Endodermal cell (in vitro differentiated cells): ENCODE measurements at regions not wholly inside any gene's neighbourhood (a gene's known extent, or its start where the extent isn't known, plus 50 kb on each side); places are given as distances from the start of the nearest gene placed in this dataset.
"Not testable (repeated sequence)": the region's sequence is repeated elsewhere in the genome, so short reads cannot be mapped to it uniquely, and the experiment has no call there.

Source experiments
- DNase-seq: peaks from one replicate; pipeline ENCODE4 v3.0.0-alpha.2; 2017
- H3K27ac ChIP-seq: 2 replicates; pipeline ENCODE4 v1.5.1; 2013; ENCODE audit warnings: mild to moderate bottlenecking, low read depth, low read length, moderate library complexity
- H3K27me3 ChIP-seq: 2 replicates; pipeline ENCODE4 v1.6.1; 2013; ENCODE audit warnings: mild to moderate bottlenecking, low read length, moderate library complexity; ENCODE audit not compliant: insufficient read depth, control insufficient read depth, poor library complexity, severe bottlenecking
- H3K36me3 ChIP-seq: 2 replicates; pipeline ENCODE4 v1.7.0; 2013; ENCODE audit warnings: mild to moderate bottlenecking, low read length, moderate library complexity; ENCODE audit not compliant: control insufficient read depth, insufficient read depth
- H3K4me1 ChIP-seq: one replicate; pipeline ENCODE4 v1.7.0; 2013; ENCODE audit warnings: low read length; ENCODE audit not compliant: control insufficient read depth, insufficient read depth
- H3K4me3 ChIP-seq: 2 replicates; pipeline ENCODE4 v1.5.1; 2013; ENCODE audit warnings: mild to moderate bottlenecking, low read length, moderate library complexity
- H3K9ac ChIP-seq: 2 replicates; pipeline ENCODE4 v1.6.1; 2013; ENCODE audit warnings: mild to moderate bottlenecking, low read length, moderate library complexity; ENCODE audit not compliant: poor library complexity, severe bottlenecking; ENCODE audit errors: extremely low read depth
- H3K9me3 ChIP-seq: 2 replicates; pipeline ENCODE4 v1.6.1; 2013; ENCODE audit warnings: mild to moderate bottlenecking, low read length, moderate library complexity; ENCODE audit not compliant: control insufficient read depth
- H3K27ac Mint-ChIP-seq: 2 replicates; pipeline ENCODE4 v1.8.0; 2020; ENCODE audit warnings: mixed read lengths
- H3K27me3 Mint-ChIP-seq: 2 replicates; pipeline ENCODE4 v1.8.0; 2021; ENCODE audit warnings: mild to moderate bottlenecking, mixed read lengths; ENCODE audit not compliant: insufficient read depth
- H3K36me3 Mint-ChIP-seq: 2 replicates; pipeline ENCODE4 v1.8.0; 2020; ENCODE audit warnings: low read depth, mixed read lengths
- H3K4me1 Mint-ChIP-seq: 2 replicates; pipeline ENCODE4 v1.8.0; 2020; ENCODE audit warnings: mixed read lengths
- H3K4me3 Mint-ChIP-seq: 2 replicates; pipeline ENCODE4 v1.8.0; 2020; ENCODE audit warnings: mild to moderate bottlenecking, moderate library complexity, mixed read lengths
- H3K9me3 Mint-ChIP-seq: 2 replicates; pipeline ENCODE4 v1.8.0; 2020; ENCODE audit warnings: mild to moderate bottlenecking, mixed read lengths
- CTCF ChIP-seq: fragments of 200-600 bp; sonication (generic); conservative IDR thresholded peaks from 2 replicates; pipeline ENCODE4 v1.5.0; 2021; ENCODE audit warnings: antibody characterized with exemption, mild to moderate bottlenecking
- WGBS, 2 experiments: methylation state at CpG; one replicate each; pipeline versions ENCODE4 v1.1.5 to v1.1.7; 2013; ENCODE audit warnings: missing lambda C conversion rate in 2 of 2, mixed read lengths in 1 of 2; ENCODE audit not compliant: insufficient coverage in 1 of 2, insufficient read length in 1 of 2; 5-methylcytosine and 5-hydroxymethylcytosine counted together

- no peak overlapping the region for H3K4me3 Mint-ChIP-seq
- H3K27ac Mint-ChIP-seq = no peak overlapping the region
- Histone ChIP-seq H3K36me3 (no peaks in the 10 kb centered on the region), H3K27me3 (no peaks in the 10 kb centered on the region), H3K9ac (no peak overlapping the region), H3K4me3 (no peak overlapping the region), H3K27ac (no peak overlapping the region), H3K4me1 (no peaks in the 10 kb centered on the region), H3K9me3 (no peaks in the 10 kb centered on the region)
- no peaks in the 10 kb centered on the region for H3K9me3 Mint-ChIP-seq
- no peaks in the 10 kb centered on the region for H3K36me3 Mint-ChIP-seq
- no peaks in the 10 kb centered on the region for H3K4me1 Mint-ChIP-seq
- no peaks in the 10 kb centered on the region for H3K27me3 Mint-ChIP-seq
- no peak for DNase-seq
- TF ChIP-seq CTCF = no peak
Observed at GRCh38 chr1:115445090-115445489, 107.0 kb upstream of the NGF start.

DNA sequence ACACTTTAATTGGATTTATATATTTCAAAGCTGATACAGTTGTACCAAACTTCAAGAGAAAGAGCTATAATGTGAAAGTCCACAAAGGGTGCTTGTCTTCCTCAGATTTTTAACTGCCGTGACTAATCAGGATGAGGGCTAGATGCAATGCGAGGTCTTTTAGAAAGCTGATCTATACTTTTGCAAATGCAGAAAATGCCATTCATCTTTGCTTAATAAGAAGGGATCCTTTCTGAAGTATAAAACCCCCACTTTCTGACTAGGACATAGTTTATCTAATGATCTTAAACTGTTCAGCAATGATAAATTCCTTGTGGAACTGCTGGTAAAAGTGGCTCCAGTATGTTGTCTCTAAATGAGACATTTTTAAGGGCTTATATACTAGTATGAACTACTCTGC is 102.7 kb upstream of the NGF start:
- DNase-seq = no peak
- Histone ChIP-seq H3K36me3 (no peaks in the 10 kb centered on the region), H3K4me3 (no peak overlapping the region), H3K27ac (no peak overlapping the region), H3K4me1 (no peaks in the 10 kb centered on the region), H3K27me3 (no peaks in the 10 kb centered on the region), H3K9me3 (no peaks in the 10 kb centered on the region), H3K9ac (no peak overlapping the region)
- no peaks in the 10 kb centered on the region for H3K27me3 Mint-ChIP-seq
- H3K9me3 Mint-ChIP-seq = no peaks in the 10 kb centered on the region
- 85 to 86% methylated on average over 2 of the region's 2 CpGs for WGBS, 2 experiments
- H3K27ac Mint-ChIP-seq = no peak overlapping the region
- no peaks in the 10 kb centered on the region for H3K4me1 Mint-ChIP-seq
- H3K36me3 Mint-ChIP-seq = no peaks in the 10 kb centered on the region
- H3K4me3 Mint-ChIP-seq = no peak overlapping the region
- no peak for TF ChIP-seq CTCF

DNA sequence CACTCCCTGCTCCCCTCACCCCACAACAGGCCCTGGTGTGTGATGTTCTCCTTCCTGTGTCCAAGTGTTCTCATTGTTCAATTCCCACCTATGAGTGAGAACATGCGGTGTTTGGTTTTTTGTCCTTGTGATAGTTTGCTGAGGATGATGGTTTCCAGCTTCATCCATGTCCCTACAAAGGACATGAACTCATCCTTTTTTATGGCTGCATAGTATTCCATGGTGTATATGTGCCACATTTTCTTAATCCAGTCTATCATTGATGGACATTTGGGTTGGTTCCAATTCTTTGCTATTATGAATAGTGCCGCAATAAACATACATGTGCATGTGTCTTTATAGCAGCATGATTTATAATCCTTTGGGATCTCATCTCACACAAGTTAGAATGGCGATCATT is 101.5 kb upstream of the NGF start:
- H3K4me1 Mint-ChIP-seq = not testable (repeated sequence)
- 73 to 93% methylated on average over 2 of the region's 3 CpGs for WGBS, 2 experiments

DNA sequence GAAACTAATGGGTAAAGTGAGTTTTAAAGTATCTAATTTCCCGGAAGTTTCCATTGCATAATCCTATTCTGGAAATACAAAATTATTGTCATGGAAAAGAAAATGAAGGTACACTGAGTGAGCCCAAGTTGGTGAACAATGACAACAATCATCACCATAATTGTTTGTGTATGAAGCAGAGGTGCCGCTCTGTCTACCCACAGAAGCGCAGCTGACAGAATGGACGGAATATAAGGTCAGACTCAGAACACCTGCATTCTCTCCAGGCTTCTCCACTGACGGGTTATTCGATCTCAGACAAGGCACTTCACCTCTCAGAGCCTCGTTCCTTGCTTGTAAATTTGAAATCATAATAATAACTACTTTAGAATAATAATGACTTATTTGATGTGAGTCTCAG is 99.1 kb upstream of the NGF start:
- no peak overlapping the region for H3K27ac ChIP-seq
- TF ChIP-seq CTCF = no peak
- H3K27me3 Mint-ChIP-seq = no peaks in the 10 kb centered on the region
- H3K9me3 Mint-ChIP-seq = no peaks in the 10 kb centered on the region
- no peaks in the 10 kb centered on the region for H3K9me3 ChIP-seq
- H3K4me3 Mint-ChIP-seq = no peak overlapping the region
- no peaks in the 10 kb centered on the region for H3K27me3 ChIP-seq
- DNase-seq = no peak
- no peak overlapping the region for H3K27ac Mint-ChIP-seq
- H3K36me3 Mint-ChIP-seq = no peaks in the 10 kb centered on the region
- no peaks in the 10 kb centered on the region for H3K36me3 ChIP-seq
- no peaks in the 10 kb centered on the region for H3K4me1 Mint-ChIP-seq
- WGBS, 2 experiments = 95 to 96% methylated on average over 3 to 6 of the region's 7 CpGs
- no peak overlapping the region for H3K9ac ChIP-seq
- H3K4me1 ChIP-seq = no peaks in the 10 kb centered on the region
- no peak overlapping the region for H3K4me3 ChIP-seq

More for the DNA sequence above, 101.5 kb upstream of the NGF start:
- not testable (repeated sequence) for DNase-seq, H3K27me3 Mint-ChIP-seq, H3K27ac ChIP-seq, H3K27ac Mint-ChIP-seq, H3K9ac ChIP-seq, H3K9me3 ChIP-seq, H3K9me3 Mint-ChIP-seq, H3K4me3 Mint-ChIP-seq, H3K4me1 ChIP-seq, H3K27me3 ChIP-seq, H3K36me3 ChIP-seq, H3K36me3 Mint-ChIP-seq, H3K4me3 ChIP-seq
